Body of pancreas (tissue), 4 donors: ENCODE measurements at regions not wholly inside any gene's neighbourhood (a gene's known extent, or its start where the extent isn't known, plus 50 kb on each side); places are given as distances from the start of the nearest gene placed in this dataset.
A peak's percentile ranks its signal among the peaks of the same experiment; 100 is the strongest.

Experiments used
- ATAC-seq: fragments of 150-250 bp; one replicate; pipeline ENCODE4 v1.9.1; 2016
- DNase-seq, 4 donors: peaks; one replicate each; pipeline ENCODE4 v3.0.0-alpha.2; 2019
- H3K27ac ChIP-seq, 4 donors: fragments of 200-600 bp; sonication (generic); 1 replicate in 3 of 4; 2 replicates in 1 of 4; pipeline versions ENCODE4 v1.5.1 to v1.6.1; 2016 to 2019; ENCODE audit warnings: mild to moderate bottlenecking in 1 of 4, mixed read lengths in 1 of 4, moderate library complexity in 1 of 4
- H3K27me3 ChIP-seq, 2 donors: fragments of 200-600 bp; sonication (generic); one replicate each; pipeline ENCODE4 v1.6.0; 2016; ENCODE audit warnings: mild to moderate bottlenecking in 1 of 2
- H3K36me3 ChIP-seq, 2 donors: fragments of 200-600 bp; sonication (generic); replicated peaks in 1 of 2; 2 replicates each; pipeline ENCODE4 v1.5.1; 2016; ENCODE audit warnings: low read depth in 2 of 2; ENCODE audit not compliant: insufficient read depth in 1 of 2
- H3K4me1 ChIP-seq: fragments of 200-600 bp; sonication (generic); one replicate; pipeline ENCODE4 v1.6.0; 2016
- H3K4me3 ChIP-seq, 2 donors: fragments of 200-600 bp; sonication (generic); 1 replicate in 1 of 2; 2 replicates in 1 of 2; pipeline ENCODE4 v1.5.1; 2016 to 2019
- H3K9me3 ChIP-seq, 3 donors: fragments of 200-600 bp; sonication (generic); 1 replicate in 2 of 3; 2 replicates in 1 of 3; pipeline ENCODE4 v1.5.1; 2016
- CTCF ChIP-seq, 7 experiments: fragments of 450-650 bp in 4 of 7; fragments of 200-600 bp in 3 of 7; sonication (generic) in 3 of 7; IDR thresholded peaks; one replicate each; pipeline ENCODE4 v1.5.1; 2016 to 2019; ENCODE audit warnings: antibody characterized with exemption in 7 of 7
- POLR2A ChIP-seq, 3 donors: fragments of 450-650 bp; IDR thresholded peaks; one replicate each; pipeline ENCODE4 v1.6.1; 2016; ENCODE audit warnings: antibody characterized with exemption in 3 of 3, mild to moderate bottlenecking in 2 of 3
- WGBS, 2 donors: methylation state at CpG; one replicate each; pipeline ENCODE4 v1.1.5; 2017; 5-methylcytosine and 5-hydroxymethylcytosine counted together
- intact Hi-C: fragments of 100-400 bp; cut with DNase I; formaldehyde crosslinking; loops from one replicate; pipeline ENCODE4 v1.15.1; 2023

GRCh38 chr1:217009376-217009775, 286.1 kb upstream of the ESRRG start:
- H3K4me1 ChIP-seq, result peaks cover 1% of the 10 kb centered on the region
- no peaks in the 10 kb centered on the region for H3K9me3 ChIP-seq
- H3K4me3 ChIP-seq, result no peak overlapping the region
- TF ChIP-seq CTCF (IDR thresholded peaks at IDR 0.05) (no peak), POLR2A (IDR thresholded peaks at IDR 0.05) (no peak)
- intact Hi-C loops, result no loop called here
- H3K36me3 ChIP-seq, result no peaks in the 10 kb centered on the region
- H3K27ac ChIP-seq, result no peak overlapping the region
- DNase-seq (no peak), ATAC-seq (no peak)
- no peaks in the 10 kb centered on the region for H3K27me3 ChIP-seq
- 27 to 31% methylated on average over 1 of the region's 1 CpG for WGBS, 2 donors

- DNase-seq (no peak), ATAC-seq (no peak)
- intact Hi-C loops, result no loop called here
- no peak overlapping the region for H3K4me3 ChIP-seq
- 43 to 47% methylated on average over 4 of the region's 4 CpGs for WGBS, 2 donors
- no peaks in the 10 kb centered on the region for H3K36me3 ChIP-seq
- peak overlapping the region in 1 of 4 donors; percentile 20 for H3K27ac ChIP-seq
- H3K27me3 ChIP-seq, result no peaks in the 10 kb centered on the region
- H3K9me3 ChIP-seq, result no peaks in the 10 kb centered on the region
- TF ChIP-seq CTCF (IDR thresholded peaks at IDR 0.05) (no peak), POLR2A (IDR thresholded peaks at IDR 0.05) (no peak)
- peaks cover 4% of the 10 kb centered on the region for H3K4me1 ChIP-seq
These were observed 281.7 kb upstream of the ESRRG start for GRCh38 chr1:217004776-217005436.

GRCh38 chr1:217003355-217003754, 280.1 kb upstream of the ESRRG start:
- ATAC-seq (no peak), DNase-seq (no peak)
- Histone ChIP-seq H3K27me3 (no peaks in the 10 kb centered on the region), H3K4me1 (peaks cover 4% of the 10 kb centered on the region), H3K9me3 (no peaks in the 10 kb centered on the region), H3K4me3 (no peak overlapping the region), H3K36me3 (no peaks in the 10 kb centered on the region), H3K27ac (no peak overlapping the region)
- 60 to 63% methylated on average over 1 of the region's 1 CpG for WGBS, 2 donors
- intact Hi-C loops, result no loop called here
- no peak for TF ChIP-seq CTCF (IDR thresholded peaks at IDR 0.05)

GRCh38 chr1:216997831-216998230, 274.6 kb upstream of the ESRRG start:
- Histone ChIP-seq H3K27ac (no peak overlapping the region), H3K27me3 (no peaks in the 10 kb centered on the region), H3K36me3 (no peaks in the 10 kb centered on the region), H3K4me3 (no peak overlapping the region), H3K9me3 (no peaks in the 10 kb centered on the region), H3K4me1 (no peaks in the 10 kb centered on the region)
- WGBS, 2 donors, result 44 to 50% methylated on average over 1 of the region's 1 CpG
- ATAC-seq (no peak), DNase-seq (no peak)
- TF ChIP-seq POLR2A (IDR thresholded peaks at IDR 0.05) (no peak), CTCF (IDR thresholded peaks at IDR 0.05) (no peak)
- intact Hi-C loops, result no loop called here

- DNase-seq, result no peak
- no peaks in the 10 kb centered on the region for H3K9me3 ChIP-seq
- intact Hi-C loops, result no loop called here
- ATAC-seq, result no peak
- WGBS, 2 donors, result 36 to 40% methylated on average over 3 of the region's 3 CpGs
- no peaks in the 10 kb centered on the region for H3K36me3 ChIP-seq
- no peak overlapping the region for H3K27ac ChIP-seq
- H3K4me3 ChIP-seq, result no peak overlapping the region
- no peaks in the 10 kb centered on the region for H3K4me1 ChIP-seq
- TF ChIP-seq CTCF (IDR thresholded peaks at IDR 0.05) (no peak), POLR2A (IDR thresholded peaks at IDR 0.05) (no peak)
- no peaks in the 10 kb centered on the region for H3K27me3 ChIP-seq
These were observed 273.8 kb upstream of the ESRRG start for GRCh38 chr1:216997069-216997468.
